ENCODE measurements at regions not wholly inside any gene's neighbourhood (a gene's known extent, or its start where the extent isn't known, plus 50 kb on each side); places are given as distances from the start of the nearest gene placed in this dataset.
A peak's percentile ranks its signal among the peaks of the same experiment; 100 is the strongest.

GRCh38 chr7:106346678-106347217 lies 62.0 kb upstream of the NAMPT start:
- Mint-ChIP-seq H3K27ac (peak overlapping the region; percentile 96 to 99 (median 98)), H3K36me3 (peaks cover 15 to 22% of the 10 kb centered on the region in 2 donors), H3K27me3 (ENCODE audit: low read depth in 3 of 3) (peaks cover 1 to 11% (median 2%) of the 10 kb centered on the region in 3 donors), H3K9me3 (peaks cover 25 to 60% (median 37%) of the 10 kb centered on the region in 7 donors), H3K4me1 (peaks cover 44% of the 10 kb centered on the region), H3K4me3 (peak overlapping the region; percentile 21 to 48)
- H3K4me2 ChIP-seq (replicated peaks; ENCODE audit: extremely low read depth, low read length, poor library complexity, severe bottlenecking): peak overlapping the region; percentile 33
- TF ChIP-seq CTCF (IDR thresholded peaks at IDR 0.05): no peak
- no peaks in the 10 kb centered on the region for H3K79me2 ChIP-seq (ENCODE audit: insufficient read depth, low read length)
- no peak overlapping the region for H2AFZ ChIP-seq (ENCODE audit: insufficient read depth, low read depth, low read length, poor library complexity, severe bottlenecking)
- H3K27me3 ChIP-seq (ENCODE audit: control insufficient read depth in 2 of 2, insufficient read depth in 2 of 2, low read length in 2 of 2): peaks cover 0 to 4% of the 10 kb centered on the region in 2 donors
- H3K9ac ChIP-seq (ENCODE audit: insufficient read depth, low read length, poor library complexity, severe bottlenecking): peak overlapping the region; percentile 65
- peaks cover 40 to 43% of the 10 kb centered on the region in 2 donors for H3K4me1 ChIP-seq (ENCODE audit: control insufficient read depth in 1 of 2, insufficient read depth in 2 of 2, low read length in 2 of 2)
- DNase-seq: peak; percentile 94 to 99 (median 98)
- H3K9me3 ChIP-seq (replicated peaks in 1 of 2; ENCODE audit: control insufficient read depth in 1 of 2, insufficient read depth in 1 of 2, low read length in 2 of 2): peaks cover 18 to 28% of the 10 kb centered on the region in 2 donors
- intact Hi-C loops (cut with micrococcal nuclease): loop anchor here (2.0 to 5.0 kb wide), 2 partner anchors 20 to 81 kb away; no protein-coding TSS in a partner anchor
- H3K36me3 ChIP-seq (replicated peaks in 1 of 2; ENCODE audit: control insufficient read depth in 1 of 2, insufficient read depth in 2 of 2, low read length in 2 of 2): no peaks in the 10 kb centered on the region
- no CpG with 5 or more reads among the region's 2 CpGs for WGBS (ENCODE audit: insufficient coverage)
- H4K20me1 ChIP-seq (ENCODE audit: insufficient read depth, low read length): no peaks in the 10 kb centered on the region
- peak overlapping the region; percentile 59 to 97 for H3K27ac ChIP-seq (ENCODE audit: low read depth in 1 of 2, low read length in 2 of 2)
- peak overlapping the region in 1 of 3 experiments; percentile 21 for H3K4me3 ChIP-seq (replicated peaks in 1 of 3; ENCODE audit: low read depth in 2 of 3, low read length in 3 of 3)

GRCh38 chr7:106346167-106346677 lies 61.4 kb upstream of the NAMPT start:
- peak overlapping the region; percentile 33 for H3K4me2 ChIP-seq (replicated peaks; ENCODE audit: extremely low read depth, low read length, poor library complexity, severe bottlenecking)
- no peaks in the 10 kb centered on the region for H3K79me2 ChIP-seq (ENCODE audit: insufficient read depth, low read length)
- H3K4me1 Mint-ChIP-seq: peaks cover 44% of the 10 kb centered on the region
- H3K27me3 ChIP-seq (ENCODE audit: control insufficient read depth in 2 of 2, insufficient read depth in 2 of 2, low read length in 2 of 2): peaks cover 0 to 4% of the 10 kb centered on the region in 2 donors
- no peaks in the 10 kb centered on the region for H3K36me3 ChIP-seq (replicated peaks in 1 of 2; ENCODE audit: control insufficient read depth in 1 of 2, insufficient read depth in 2 of 2, low read length in 2 of 2)
- no CpG with 5 or more reads among the region's 2 CpGs for WGBS (ENCODE audit: insufficient coverage)
- no peak for DNase-seq
- H3K27ac Mint-ChIP-seq: peak overlapping the region; percentile 96 to 99 (median 98)
- H3K4me3 ChIP-seq (replicated peaks in 1 of 3; ENCODE audit: low read depth in 2 of 3, low read length in 3 of 3): peak overlapping the region in 1 of 3 experiments; percentile 21
- peaks cover 15 to 22% of the 10 kb centered on the region in 2 donors for H3K36me3 Mint-ChIP-seq
- TF ChIP-seq CTCF (IDR thresholded peaks at IDR 0.05): no peak
- intact Hi-C loops (cut with micrococcal nuclease): loop anchor here (2.0 to 5.0 kb wide), 2 partner anchors 21 to 81 kb away; no protein-coding TSS in a partner anchor
- peaks cover 21 to 34% of the 10 kb centered on the region in 2 donors for H3K9me3 ChIP-seq (replicated peaks in 1 of 2; ENCODE audit: control insufficient read depth in 1 of 2, insufficient read depth in 1 of 2, low read length in 2 of 2)
- H3K4me1 ChIP-seq (ENCODE audit: control insufficient read depth in 1 of 2, insufficient read depth in 2 of 2, low read length in 2 of 2): peaks cover 40 to 43% of the 10 kb centered on the region in 2 donors
- peaks cover 1 to 11% (median 2%) of the 10 kb centered on the region in 3 donors for H3K27me3 Mint-ChIP-seq (ENCODE audit: low read depth in 3 of 3)
- no peaks in the 10 kb centered on the region for H4K20me1 ChIP-seq (ENCODE audit: insufficient read depth, low read length)
- H3K27ac ChIP-seq (ENCODE audit: low read depth in 1 of 2, low read length in 2 of 2): peak overlapping the region; percentile 59 to 97
- H3K4me3 Mint-ChIP-seq: peak overlapping the region; percentile 21 to 48
- peak overlapping the region; percentile 65 for H3K9ac ChIP-seq (ENCODE audit: insufficient read depth, low read length, poor library complexity, severe bottlenecking)
- H3K9me3 Mint-ChIP-seq: peaks cover 30 to 65% (median 40%) of the 10 kb centered on the region in 7 donors
- H2AFZ ChIP-seq (ENCODE audit: insufficient read depth, low read depth, low read length, poor library complexity, severe bottlenecking): no peak overlapping the region
